Erythroblast (primary cell): ENCODE measurements at regions not wholly inside any gene's neighbourhood (a gene's known extent, or its start where the extent isn't known, plus 50 kb on each side); places are given as distances from the start of the nearest gene placed in this dataset.

Experiments
- GATA1 ChIP-seq: IDR thresholded peaks from 2 replicates; pipeline ENCODE4 v1.6.1; 2011; ENCODE audit warnings: low read depth, mild to moderate bottlenecking, control low read depth, low read length, moderate library complexity
- POLR2A ChIP-seq: IDR thresholded peaks from 2 replicates; pipeline ENCODE4 v1.6.1; 2011; ENCODE audit warnings: mild to moderate bottlenecking, low read length

- TF ChIP-seq POLR2A (no peak), GATA1 (no peak)
Measured at GRCh38 chr1:14499312-14500040, 99.0 kb upstream of the KAZN start.
